ENCODE measurements at regions not wholly inside any gene's neighbourhood (a gene's known extent, or its start where the extent isn't known, plus 50 kb on each side); places are given as distances from the start of the nearest gene placed in this dataset.

- TF ChIP-seq CTCF (IDR thresholded peaks at IDR 0.05) = no peak
- no peak for TF ChIP-seq POLR2A (IDR thresholded peaks at IDR 0.05)
These were observed 255.0 kb upstream of the SNX7 start for GRCh38 chr1:98406352-98407088.

Measured in body of pancreas (tissue), 4 donors.